GM23338 (cell line): ENCODE measurements at regions not wholly inside any gene's neighbourhood (a gene's known extent, or its start where the extent isn't known, plus 50 kb on each side); places are given as distances from the start of the nearest gene placed in this dataset.

ENCODE experiments used
- ATAC-seq: fragments of 200-7000 bp; cut with Tn5 transposase; 3 replicates; pipeline ENCODE4 v1.9.1; 2020
- DNase-seq: peaks from one replicate; pipeline ENCODE4 v3.0.0-alpha.2; 2015; ENCODE audit warnings: low spot score
- H2AFZ ChIP-seq: fragments of 200-600 bp; sonication (generic); 2 replicates; pipeline ENCODE4 v1.8.0; 2016; ENCODE audit warnings: antibody characterized with exemption, mild to moderate bottlenecking, moderate library complexity
- H3F3A ChIP-seq: fragments of 200-600 bp; sonication (generic); replicated peaks from 2 replicates; pipeline ENCODE4 v1.8.0; 2017; ENCODE audit warnings: antibody characterized with exemption, mixed run types, low read depth
- H3K27ac ChIP-seq: fragments of 200-600 bp; sonication (generic); 2 replicates; pipeline ENCODE4 v1.6.1; 2016; ENCODE audit warnings: low read depth
- H3K27me3 ChIP-seq: fragments of 200-600 bp; sonication (generic); 2 replicates; pipeline ENCODE4 v1.8.0; 2016; ENCODE audit warnings: mild to moderate bottlenecking, mixed run types, moderate library complexity; ENCODE audit not compliant: insufficient read depth
- H3K36me3 ChIP-seq: fragments of 200-600 bp; sonication (generic); 2 replicates; pipeline ENCODE4 v1.8.0; 2016; ENCODE audit warnings: mild to moderate bottlenecking; ENCODE audit not compliant: insufficient read depth
- H3K4me1 ChIP-seq: fragments of 200-600 bp; sonication (generic); 2 replicates; pipeline ENCODE4 v1.8.0; 2016; ENCODE audit warnings: mild to moderate bottlenecking, moderate library complexity; ENCODE audit not compliant: insufficient read depth
- H3K4me2 ChIP-seq: fragments of 200-600 bp; sonication (generic); 2 replicates; pipeline ENCODE4 v1.7.1; 2017; ENCODE audit warnings: mixed run types
- H3K4me3 ChIP-seq: fragments of 200-600 bp; sonication (generic); 2 replicates; pipeline ENCODE4 v1.6.1; 2016; ENCODE audit warnings: mixed run types
- H3K79me2 ChIP-seq: fragments of 200-600 bp; sonication (generic); replicated peaks from 2 replicates; pipeline ENCODE4 v1.8.0; 2017; ENCODE audit warnings: mild to moderate bottlenecking; ENCODE audit not compliant: insufficient read depth
- H3K9me2 ChIP-seq: fragments of 200-600 bp; sonication (generic); 2 replicates; pipeline ENCODE4 v1.8.0; 2017; ENCODE audit not compliant: insufficient read depth
- H4K20me1 ChIP-seq: fragments of 200-600 bp; sonication (generic); replicated peaks from 2 replicates; pipeline ENCODE4 v1.8.0; 2017; ENCODE audit warnings: mild to moderate bottlenecking; ENCODE audit not compliant: insufficient read depth
- H3K27ac Mint-ChIP-seq: 2 replicates; pipeline ENCODE4 v1.8.0; 2020; ENCODE audit warnings: inconsistent platforms, mild to moderate bottlenecking, moderate library complexity, mixed read lengths
- H3K27me3 Mint-ChIP-seq: 3 replicates; pipeline ENCODE4 v1.8.0; 2022; ENCODE audit warnings: low read depth, mild to moderate bottlenecking, moderate library complexity, mixed read lengths, inconsistent platforms; ENCODE audit not compliant: insufficient read depth, poor library complexity
- H3K36me3 Mint-ChIP-seq: 3 replicates; pipeline ENCODE4 v1.8.0; 2021; ENCODE audit warnings: low read depth, mild to moderate bottlenecking, inconsistent platforms, moderate library complexity, mixed read lengths
- H3K4me1 Mint-ChIP-seq: 3 replicates; pipeline ENCODE4 v1.8.0; 2020; ENCODE audit warnings: mild to moderate bottlenecking, inconsistent platforms, mixed read lengths
- H3K4me3 Mint-ChIP-seq: 3 replicates; pipeline ENCODE4 v1.8.0; 2021; ENCODE audit warnings: moderate library complexity, mild to moderate bottlenecking, inconsistent platforms, mixed read lengths
- H3K9me3 Mint-ChIP-seq: 3 replicates; pipeline ENCODE4 v1.8.0; 2020; ENCODE audit warnings: moderate library complexity, mild to moderate bottlenecking, inconsistent platforms, mixed read lengths
- CREB1 ChIP-seq: fragments of 250-450 bp; sonication (Bioruptor Pico); IDR thresholded peaks from 2 replicates; pipeline ENCODE4 v1.5.0; 2020; ENCODE audit warnings: low read depth, mild to moderate bottlenecking, moderate library complexity
- CTCF ChIP-seq, 2 experiments: fragments of 200-600 bp in 1 of 2; sonication (generic) in 1 of 2; conservative IDR thresholded peaks; 2 replicates each; pipeline versions ENCODE4 v1.5.1 to v1.6.1; 2016 to 2017; ENCODE audit warnings: antibody characterized with exemption in 2 of 2, low read depth in 2 of 2, mild to moderate bottlenecking in 2 of 2, moderate library complexity in 1 of 2
- EZH2 ChIP-seq: fragments of 200-600 bp; sonication (generic); IDR thresholded peaks from one replicate; pipeline ENCODE4 v1.8.0; 2017; ENCODE audit warnings: antibody characterized with exemption, mild to moderate bottlenecking, low read depth; ENCODE audit not compliant: unreplicated experiment
- EZH2phosphoT487 ChIP-seq: fragments of 200-600 bp; sonication (generic); IDR thresholded peaks from one replicate; pipeline ENCODE4 v1.8.1; 2018; ENCODE audit warnings: antibody characterized with exemption; ENCODE audit not compliant: unreplicated experiment
- JUNB ChIP-seq: IDR thresholded peaks from one replicate; pipeline ENCODE4 v1.6.1; 2016; ENCODE audit warnings: antibody characterized with exemption; ENCODE audit not compliant: unreplicated experiment
- NANOG ChIP-seq: IDR thresholded peaks from 2 replicates; pipeline ENCODE4 v1.6.1; 2016; ENCODE audit warnings: antibody characterized with exemption, borderline replicate concordance
- POLR2AphosphoS5 ChIP-seq: IDR thresholded peaks from 2 replicates; pipeline ENCODE4 v1.6.1; 2016; ENCODE audit warnings: antibody characterized with exemption, low read depth
- STAT1 ChIP-seq: IDR thresholded peaks from one replicate; pipeline ENCODE4 v1.6.1; 2016; ENCODE audit warnings: antibody characterized with exemption; ENCODE audit not compliant: unreplicated experiment
- ZNF114 ChIP-seq: fragments of 250-450 bp; sonication (Bioruptor Pico); IDR thresholded peaks from 2 replicates; pipeline ENCODE4 v1.5.0; 2020; ENCODE audit warnings: mild to moderate bottlenecking, moderate library complexity
- ZNF331 ChIP-seq: fragments of 250-450 bp; sonication (Bioruptor Pico); IDR thresholded peaks from 2 replicates; pipeline ENCODE4 v1.5.0; 2020; ENCODE audit warnings: low read depth, mild to moderate bottlenecking, moderate library complexity
- ZNF462 ChIP-seq: fragments of 250-450 bp; sonication (Bioruptor Pico); IDR thresholded peaks from 2 replicates; pipeline ENCODE4 v1.5.0; 2020; ENCODE audit warnings: mild to moderate bottlenecking, moderate library complexity
- TF ChIP-seq, protein P1 (sequence below): IDR thresholded peaks from 2 replicates; pipeline ENCODE4 v1.6.1; 2016; ENCODE audit warnings: antibody characterized with exemption

- TF ChIP-seq NANOG, result no peak
- TF ChIP-seq ZNF114 (CRISPR knock-in tag), result no peak
- no peak for TF ChIP-seq STAT1
- no peak for TF ChIP-seq EZH2
These were observed 829.6 kb downstream of the KCNA4 start (continued) for GRCh38 chr11:29187215-29187614.

- H3K27me3 Mint-ChIP-seq, result no peaks in the 10 kb centered on the region
- TF ChIP-seq CTCF (conservative IDR thresholded peaks at IDR 0.05; ENCODE audit: low read depth in 2 of 2) (no peak), STAT1 (no peak), NANOG (no peak), EZH2phosphoT487 (no peak), CREB1 (CRISPR knock-in tag) (no peak), ZNF462 (CRISPR knock-in tag) (no peak), POLR2AphosphoS5 (no peak), JUNB (no peak), ZNF114 (CRISPR knock-in tag) (no peak), EZH2 (no peak), ZNF331 (CRISPR knock-in tag) (no peak)
- TF ChIP-seq, protein P1, sequence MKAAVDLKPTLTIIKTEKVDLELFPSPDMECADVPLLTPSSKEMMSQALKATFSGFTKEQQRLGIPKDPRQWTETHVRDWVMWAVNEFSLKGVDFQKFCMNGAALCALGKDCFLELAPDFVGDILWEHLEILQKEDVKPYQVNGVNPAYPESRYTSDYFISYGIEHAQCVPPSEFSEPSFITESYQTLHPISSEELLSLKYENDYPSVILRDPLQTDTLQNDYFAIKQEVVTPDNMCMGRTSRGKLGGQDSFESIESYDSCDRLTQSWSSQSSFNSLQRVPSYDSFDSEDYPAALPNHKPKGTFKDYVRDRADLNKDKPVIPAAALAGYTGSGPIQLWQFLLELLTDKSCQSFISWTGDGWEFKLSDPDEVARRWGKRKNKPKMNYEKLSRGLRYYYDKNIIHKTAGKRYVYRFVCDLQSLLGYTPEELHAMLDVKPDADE, result no peak
These were observed 831.6 kb downstream of the KCNA4 start for GRCh38 chr11:29184939-29185890.

More at GRCh38 chr11:29184939-29185890, 831.6 kb downstream of the KCNA4 start:
- Mint-ChIP-seq H3K27ac (no peak overlapping the region), H3K4me3 (no peak overlapping the region), H3K9me3 (no peaks in the 10 kb centered on the region; the same call in 2 of the 3 replicates), H3K36me3 (no peaks in the 10 kb centered on the region), H3K4me1 (peaks cover 3% of the 10 kb centered on the region)
- Histone ChIP-seq H3K79me2 (no peaks in the 10 kb centered on the region), H3K4me3 (no peak overlapping the region), H3F3A (no peaks in the 10 kb centered on the region), H3K9me2 (peaks cover 14% of the 10 kb centered on the region; the same call in 1 of the 2 replicates), H3K4me1 (no peaks in the 10 kb centered on the region; the same call in 1 of the 2 replicates), H3K27ac (no peak overlapping the region), H4K20me1 (no peaks in the 10 kb centered on the region), H3K36me3 (no peaks in the 10 kb centered on the region), H3K27me3 (no peaks in the 10 kb centered on the region), H3K4me2 (no peak overlapping the region), H2AFZ (no peak overlapping the region)
- DNase-seq, result no peak
- ATAC-seq, result no peak
